ENCODE measurements at regions not wholly inside any gene's neighbourhood (a gene's known extent, or its start where the extent isn't known, plus 50 kb on each side); places are given as distances from the start of the nearest gene placed in this dataset.

GRCh38 chr7:391411-391951 lies 101.5 kb downstream of the FOXL3 start:
- TF ChIP-seq CTCF (IDR thresholded peaks at IDR 0.05; ENCODE audit: borderline replicate concordance, control extremely low read depth, extremely low read depth, insufficient read depth, missing control alignments) = no peak
- in situ Hi-C loops (cut with MboI; ENCODE audit: low sequenced_read_pairs, unreplicated experiment) = no loop called here
- DNase-seq (ENCODE audit: low spot score) = peak; percentile 26

- in situ Hi-C loops (cut with MboI; ENCODE audit: low sequenced_read_pairs, unreplicated experiment) = no loop called here
- TF ChIP-seq CTCF (IDR thresholded peaks at IDR 0.05; ENCODE audit: borderline replicate concordance, control extremely low read depth, extremely low read depth, insufficient read depth, missing control alignments) = no peak
- no peak for DNase-seq (ENCODE audit: low spot score)
Measured at GRCh38 chr7:391961-392524, 102.1 kb downstream of the FOXL3 start.

GRCh38 chr7:392822-393221 lies 102.9 kb downstream of the FOXL3 start:
- DNase-seq (ENCODE audit: low spot score) = no peak
- TF ChIP-seq CTCF (IDR thresholded peaks at IDR 0.05; ENCODE audit: borderline replicate concordance, control extremely low read depth, extremely low read depth, insufficient read depth, missing control alignments) = no peak
- in situ Hi-C loops (cut with MboI; ENCODE audit: low sequenced_read_pairs, unreplicated experiment) = no loop called here

GRCh38 chr7:395643-396042 lies 105.7 kb downstream of the FOXL3 start:
- no peak for TF ChIP-seq CTCF (IDR thresholded peaks at IDR 0.05; ENCODE audit: borderline replicate concordance, control extremely low read depth, extremely low read depth, insufficient read depth, missing control alignments)
- in situ Hi-C loops (cut with MboI; ENCODE audit: low sequenced_read_pairs, unreplicated experiment) = no loop called here
- no peak for DNase-seq (ENCODE audit: low spot score)

- no peak for TF ChIP-seq CTCF (IDR thresholded peaks at IDR 0.05; ENCODE audit: borderline replicate concordance, control extremely low read depth, extremely low read depth, insufficient read depth, missing control alignments)
- in situ Hi-C loops (cut with MboI; ENCODE audit: low sequenced_read_pairs, unreplicated experiment) = no loop called here
Measured at GRCh38 chr7:398888-399287, 108.9 kb downstream of the FOXL3 start.

GRCh38 chr7:400901-401485 lies 111.0 kb downstream of the FOXL3 start:
- TF ChIP-seq CTCF (IDR thresholded peaks at IDR 0.05; ENCODE audit: borderline replicate concordance, control extremely low read depth, extremely low read depth, insufficient read depth, missing control alignments) = no peak
- in situ Hi-C loops (cut with MboI; ENCODE audit: low sequenced_read_pairs, unreplicated experiment) = no loop called here
- no peak for DNase-seq (ENCODE audit: low spot score)

More at GRCh38 chr7:398888-399287, 108.9 kb downstream of the FOXL3 start:
- no peak for DNase-seq (ENCODE audit: low spot score)

Data from GM13976 (cell line).